GM21528 (cell line): ENCODE measurements at regions not wholly inside any gene's neighbourhood (a gene's known extent, or its start where the extent isn't known, plus 50 kb on each side); places are given as distances from the start of the nearest gene placed in this dataset.
A peak's percentile ranks its signal among the peaks of the same experiment; 100 is the strongest.
"Not testable (repeated sequence)": the region's sequence is repeated elsewhere in the genome, so short reads cannot be mapped to it uniquely, and the experiment has no call there.

Experiments
- ATAC-seq: cut with Tn5 transposase; IDR thresholded peaks from one replicate; pipeline ENCODE4 v1.9.1; 2021; ENCODE audit warnings: mild to moderate bottlenecking, moderate library complexity; ENCODE audit not compliant: unreplicated experiment, low FRiP score

- ATAC-seq, result no peak
Measured at GRCh38 chr4:43402393-43402792, 509.9 kb downstream of the GRXCR1 start.

GRCh38 chr4:43410636-43411035, 518.1 kb downstream of the GRXCR1 start:
- ATAC-seq, result no peak

GRCh38 chr4:43411226-43411625, 518.7 kb downstream of the GRXCR1 start:
- no peak for ATAC-seq

- no peak for ATAC-seq
Measured at GRCh38 chr4:43423276-43423675, 530.8 kb downstream of the GRXCR1 start.

GRCh38 chr4:43425206-43425605, 532.7 kb downstream of the GRXCR1 start:
- no peak for ATAC-seq

GRCh38 chr4:43435291-43435690, 542.8 kb downstream of the GRXCR1 start:
- no peak for ATAC-seq

- no peak for ATAC-seq
Measured at GRCh38 chr4:43452948-43453347, 560.4 kb downstream of the GRXCR1 start.

GRCh38 chr4:43456383-43456782, 563.9 kb downstream of the GRXCR1 start:
- no peak for ATAC-seq

- no peak for ATAC-seq
Measured at GRCh38 chr4:43457866-43458265, 565.4 kb downstream of the GRXCR1 start.

GRCh38 chr4:43458293-43458692, 565.8 kb downstream of the GRXCR1 start:
- ATAC-seq, result no peak

- no peak for ATAC-seq
Measured at GRCh38 chr4:43471950-43472349, 579.4 kb downstream of the GRXCR1 start.

- ATAC-seq, result no peak
Measured at GRCh38 chr4:43481526-43481925, 589.0 kb downstream of the GRXCR1 start.

GRCh38 chr4:43485196-43485595, 592.7 kb downstream of the GRXCR1 start:
- no peak for ATAC-seq

GRCh38 chr4:43496188-43496587, 603.7 kb downstream of the GRXCR1 start:
- ATAC-seq, result peak; percentile 66

GRCh38 chr4:43496602-43497001, 604.1 kb downstream of the GRXCR1 start:
- no peak for ATAC-seq

- not testable (repeated sequence) for ATAC-seq
Measured at GRCh38 chr4:43505823-43506222, 613.3 kb downstream of the GRXCR1 start.

GRCh38 chr4:43512253-43512652, 619.7 kb downstream of the GRXCR1 start:
- ATAC-seq, result no peak

- no peak for ATAC-seq
Measured at GRCh38 chr4:43525646-43526045, 633.1 kb downstream of the GRXCR1 start.

GRCh38 chr4:43547561-43547960, 655.0 kb downstream of the GRXCR1 start:
- no peak for ATAC-seq

GRCh38 chr4:43550981-43551627, 658.6 kb downstream of the GRXCR1 start:
- ATAC-seq, result no peak

GRCh38 chr4:43556262-43556661, 663.7 kb downstream of the GRXCR1 start:
- ATAC-seq, result no peak

- no peak for ATAC-seq
Measured at GRCh38 chr4:43560047-43560446, 667.5 kb downstream of the GRXCR1 start.

GRCh38 chr4:43564107-43564506, 671.6 kb downstream of the GRXCR1 start:
- no peak for ATAC-seq
